Dedifferentiated amniotic fluid mesenchymal stem cell (primary cell): ENCODE measurements at regions not wholly inside any gene's neighbourhood (a gene's known extent, or its start where the extent isn't known, plus 50 kb on each side); places are given as distances from the start of the nearest gene placed in this dataset.
"Not testable (repeated sequence)": the region's sequence is repeated elsewhere in the genome, so short reads cannot be mapped to it uniquely, and the experiment has no call there.

Experiments used
- DNase-seq: peaks from one replicate; pipeline ENCODE4 v3.0.0-alpha.2; 2016; ENCODE audit errors: extremely low spot score

GRCh38 chr10:62704121-62704520 is 100.4 kb upstream of the ADO start:
- not testable (repeated sequence) for DNase-seq

DNA sequence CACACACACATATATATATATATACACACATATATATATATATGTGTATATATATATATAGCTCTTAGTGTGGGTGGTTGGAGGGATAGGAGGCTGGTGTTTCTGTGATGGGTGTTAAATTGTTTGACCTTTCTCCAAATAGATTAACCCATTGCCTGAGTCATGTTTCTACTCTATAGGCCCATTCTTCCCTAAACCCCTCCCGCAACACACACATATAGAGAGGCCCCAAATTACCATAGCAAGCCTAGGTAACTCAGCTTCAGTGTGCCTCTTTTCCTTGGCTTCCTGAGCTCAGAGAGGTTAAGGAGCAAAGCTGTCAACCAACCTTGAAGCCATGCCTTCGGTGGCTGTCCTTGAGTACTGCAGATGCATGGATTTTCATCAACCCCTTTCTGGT is 98.7 kb upstream of the ADO start:
- DNase-seq: no peak

DNA sequence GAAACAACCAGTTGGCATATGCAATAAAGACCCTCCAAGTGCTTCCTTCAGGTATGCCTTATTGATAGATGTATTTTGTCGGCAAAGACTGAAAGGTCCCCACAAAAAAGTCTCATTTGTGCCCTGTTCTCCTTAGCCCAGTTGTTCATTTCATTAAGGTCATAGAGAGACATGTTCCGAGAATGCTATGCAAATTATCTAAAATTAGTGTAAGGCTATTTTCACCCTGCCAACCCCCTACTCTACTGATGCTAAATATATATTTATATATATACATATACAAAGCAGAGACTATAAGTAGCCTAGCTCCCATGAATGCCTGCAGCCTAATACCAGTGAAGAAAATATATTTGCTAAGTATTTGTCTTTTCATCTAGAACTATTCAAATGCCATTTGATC is 96.7 kb upstream of the ADO start:
- no peak for DNase-seq

- DNase-seq: no peak
Measured at GRCh38 chr10:62708569-62708968, 96.0 kb upstream of the ADO start.

DNA sequence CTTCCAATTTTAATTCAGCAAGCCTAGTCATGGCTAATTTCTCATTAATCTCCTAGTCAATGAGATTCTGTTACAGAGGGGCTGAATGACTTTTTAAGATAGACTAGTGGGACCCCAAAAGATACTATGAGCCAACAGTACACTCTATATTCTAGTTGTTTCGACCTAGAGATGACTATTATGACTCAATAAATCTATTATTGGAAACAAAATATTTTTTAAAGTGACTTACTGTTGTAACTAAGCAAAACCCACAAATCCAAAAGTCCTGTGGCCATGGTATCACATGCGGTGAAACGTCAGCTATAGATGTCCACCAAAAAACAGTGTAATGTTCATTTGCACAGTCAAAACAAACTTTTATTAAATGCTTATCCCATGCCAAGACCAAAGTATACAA is 95.3 kb upstream of the ADO start:
- no peak for DNase-seq

GRCh38 chr10:62710182-62710581 is 94.3 kb upstream of the ADO start:
- no peak for DNase-seq

DNA sequence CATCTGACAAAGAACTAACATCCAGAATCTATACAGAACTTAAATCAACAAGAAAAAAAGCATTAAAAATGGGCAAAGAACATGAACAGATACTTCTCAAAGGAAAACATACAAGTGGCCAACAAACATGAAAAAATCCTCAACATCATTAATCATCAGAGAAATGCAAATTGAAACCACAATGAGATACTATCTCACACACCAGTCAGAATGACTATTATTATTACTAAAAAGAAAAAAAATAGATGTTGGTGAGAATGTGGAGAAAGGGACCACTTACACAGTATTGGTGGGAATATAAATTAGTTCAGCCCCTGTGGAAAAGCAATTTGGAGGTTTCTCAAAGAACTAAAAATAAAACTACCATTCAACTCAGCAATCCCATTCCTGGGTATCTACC is 89.1 kb upstream of the ADO start:
- no peak for DNase-seq

DNA sequence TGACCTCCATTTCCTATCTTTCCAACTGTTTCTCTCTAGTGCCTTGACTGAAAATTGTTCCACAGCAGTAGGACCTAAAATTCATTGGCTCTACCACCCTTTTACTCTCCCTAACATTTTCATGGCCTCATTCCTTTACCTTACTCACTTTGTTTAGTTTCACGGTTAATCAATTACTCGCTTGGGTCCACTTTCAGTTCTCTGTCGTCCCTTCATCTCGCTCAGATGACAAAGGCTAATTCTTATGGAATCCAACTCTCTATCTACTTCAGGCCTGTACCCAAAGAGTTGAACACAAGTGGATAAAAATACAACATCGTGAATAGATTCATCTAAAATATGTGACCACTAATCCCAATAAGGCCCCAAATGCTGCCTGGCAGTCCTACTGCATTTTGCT is 85.9 kb upstream of the ADO start:
- DNase-seq: no peak

- DNase-seq: no peak
Measured at GRCh38 chr10:62719061-62719460, 85.5 kb upstream of the ADO start.

DNA sequence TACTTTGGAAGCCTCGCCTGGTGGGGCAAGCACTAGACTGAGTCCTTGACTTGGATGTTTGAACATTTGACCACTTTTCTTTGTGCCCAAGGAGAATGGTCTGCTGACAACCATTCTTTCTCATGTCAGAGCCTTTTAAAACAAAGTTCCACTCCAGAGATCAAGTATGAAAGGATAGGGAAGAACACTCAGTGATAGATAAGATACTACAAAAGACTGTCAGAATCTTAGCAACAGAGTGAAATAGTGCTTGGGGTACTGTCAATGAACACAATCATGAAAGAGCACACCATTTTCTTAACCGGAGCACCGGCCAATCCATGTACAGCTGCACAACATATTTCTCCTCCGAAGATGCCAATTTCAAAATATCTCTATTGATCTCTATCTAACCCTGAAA is 82.8 kb upstream of the ADO start:
- no peak for DNase-seq

DNA sequence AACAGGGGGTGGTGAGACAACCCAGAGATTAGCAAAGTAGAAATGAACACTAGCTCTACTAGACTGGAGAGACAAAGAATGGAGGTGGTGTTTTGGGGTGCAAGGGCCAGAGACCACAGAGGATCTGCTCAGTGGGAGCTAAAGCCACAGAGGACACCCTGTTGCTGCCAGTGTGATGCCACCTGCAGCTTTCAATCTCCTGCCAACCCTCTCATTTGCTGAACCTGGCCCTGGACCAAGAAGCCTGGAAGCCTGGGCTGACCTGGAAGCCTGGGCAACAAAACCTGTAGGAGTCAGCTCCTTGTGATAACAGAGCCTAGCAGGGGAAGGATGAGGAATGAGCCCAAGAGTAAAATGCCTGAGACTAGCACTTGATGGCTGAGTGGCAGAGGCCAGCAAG is 81.1 kb upstream of the ADO start:
- DNase-seq: no peak

DNA sequence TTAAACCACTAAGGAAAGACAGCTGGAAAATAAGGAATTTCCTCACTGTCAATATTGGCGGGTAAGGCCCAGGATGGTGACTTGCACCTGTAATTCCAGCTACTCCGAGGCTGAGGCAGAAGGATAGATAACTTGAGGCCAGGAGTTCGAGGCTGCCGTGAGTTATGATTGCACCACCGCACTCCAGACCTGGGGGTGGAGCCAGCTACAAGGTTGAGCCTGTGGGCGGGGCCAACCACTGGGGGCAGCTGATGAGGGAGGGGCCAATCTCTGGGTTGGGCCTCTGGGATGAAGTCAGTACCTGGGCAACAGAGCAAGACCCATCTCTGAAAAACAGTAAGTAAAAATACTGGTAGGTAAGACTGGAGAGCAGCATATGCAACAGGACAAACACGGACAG is 80.1 kb upstream of the ADO start:
- no peak for DNase-seq

- no peak for DNase-seq
Measured at GRCh38 chr10:62726142-62726541, 78.4 kb upstream of the ADO start.

DNA sequence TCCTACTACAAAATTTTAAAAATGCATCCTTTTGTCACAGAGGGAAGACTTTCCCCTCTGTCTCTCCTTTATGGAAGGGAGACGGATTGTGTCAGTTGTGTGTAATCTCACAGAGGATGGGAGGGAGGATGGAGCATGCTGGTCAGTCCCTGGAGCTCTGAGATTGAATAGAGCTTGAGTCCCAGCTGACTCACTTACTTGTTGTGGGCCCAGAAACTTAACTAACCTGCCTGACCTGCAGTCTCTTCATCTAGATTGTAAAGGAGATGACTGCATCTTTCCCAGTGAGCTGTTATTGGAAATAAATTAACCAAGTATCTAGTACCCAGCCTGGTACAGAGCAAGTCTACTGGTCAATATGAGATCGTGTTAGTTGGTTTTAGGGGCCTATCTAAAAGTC is 77.9 kb upstream of the ADO start:
- no peak for DNase-seq

GRCh38 chr10:62727934-62728333 is 76.6 kb upstream of the ADO start:
- DNase-seq: no peak

DNA sequence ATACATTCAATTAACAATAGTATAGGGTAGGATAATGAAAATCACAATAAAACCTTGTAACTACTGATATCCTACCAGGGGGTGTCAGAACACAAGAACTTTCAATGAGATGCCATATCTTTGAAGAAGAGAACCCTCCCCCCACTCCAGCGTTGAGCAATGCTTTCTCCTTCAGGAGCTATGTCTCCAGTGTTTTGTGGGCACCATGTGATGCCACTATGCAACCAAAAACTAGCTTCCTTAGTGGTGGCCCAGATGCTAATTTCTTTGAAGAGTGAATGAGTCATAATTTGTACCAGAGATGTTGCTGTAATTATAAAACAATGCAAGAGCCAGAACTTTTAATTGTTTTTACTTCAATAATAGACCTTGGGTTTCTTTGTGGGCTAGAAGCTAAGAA is 76.0 kb upstream of the ADO start:
- no peak for DNase-seq

DNA sequence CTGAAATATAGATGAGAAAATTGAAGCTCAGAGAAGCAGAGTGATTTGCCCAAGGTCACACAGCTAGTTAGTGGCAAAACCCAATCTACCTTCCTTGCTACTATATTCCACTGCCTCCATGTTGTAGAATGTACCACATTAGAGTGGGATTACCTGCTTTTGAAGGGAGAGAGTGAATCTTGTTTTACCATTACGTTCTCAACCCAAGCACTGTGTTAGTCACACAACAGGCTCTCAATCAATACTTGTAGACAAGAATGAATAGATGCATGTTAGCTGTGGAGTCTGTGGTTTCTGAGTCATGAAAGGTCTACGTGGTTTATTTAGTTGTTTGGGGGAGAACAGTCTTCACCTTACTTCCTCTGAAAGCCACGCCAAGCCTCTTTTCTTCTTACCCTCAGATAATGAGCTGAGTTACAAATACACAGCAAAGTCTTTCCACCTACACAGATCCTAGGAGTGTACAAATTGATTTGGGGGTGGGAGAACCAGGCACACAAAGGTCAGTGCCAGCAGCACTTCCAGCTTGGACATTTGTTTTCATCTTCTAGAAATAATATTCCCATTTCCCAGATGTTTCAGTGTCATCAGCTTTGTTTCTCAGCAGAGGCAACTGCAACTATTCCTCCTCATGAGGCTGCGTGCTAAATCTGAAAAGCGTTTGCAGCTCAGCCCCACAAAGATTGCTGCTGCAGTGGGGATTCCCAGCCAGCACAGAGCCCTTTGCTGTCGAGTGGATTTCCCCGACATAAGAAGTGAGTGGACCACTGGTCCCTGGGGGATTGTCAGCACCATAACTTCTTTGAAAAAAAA is 71.5 kb upstream of the ADO start:
- DNase-seq: no peak

DNA sequence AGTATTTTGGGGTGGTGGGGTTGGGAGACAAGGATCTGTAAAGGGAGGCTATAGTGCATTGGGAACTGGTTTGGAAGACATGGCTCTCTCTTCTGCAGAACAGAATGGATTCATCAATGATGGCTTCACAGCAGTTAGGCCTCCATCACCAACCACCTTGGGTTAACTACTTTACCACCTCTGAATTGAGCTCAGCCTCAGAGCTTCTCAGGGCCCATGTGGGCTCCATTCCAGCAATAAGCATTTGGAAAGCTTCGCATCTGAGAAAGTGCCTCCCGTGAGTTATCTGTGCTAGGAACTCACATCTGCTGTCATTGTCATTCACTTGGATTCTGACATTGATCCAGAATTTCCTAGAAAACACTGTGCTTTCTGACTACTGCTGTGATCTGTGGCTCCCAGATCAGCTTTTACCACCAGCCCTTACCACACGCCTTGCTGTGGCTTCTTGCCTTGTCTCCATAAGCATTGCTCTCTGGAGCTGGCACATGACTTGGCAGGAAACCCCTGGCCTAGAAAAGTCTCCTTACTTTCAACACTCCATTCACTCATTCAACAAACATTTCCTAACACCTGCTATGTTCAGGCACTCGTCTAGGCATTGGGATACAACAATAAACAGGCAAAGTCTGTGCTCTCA is 70.7 kb upstream of the ADO start:
- DNase-seq: no peak

DNA sequence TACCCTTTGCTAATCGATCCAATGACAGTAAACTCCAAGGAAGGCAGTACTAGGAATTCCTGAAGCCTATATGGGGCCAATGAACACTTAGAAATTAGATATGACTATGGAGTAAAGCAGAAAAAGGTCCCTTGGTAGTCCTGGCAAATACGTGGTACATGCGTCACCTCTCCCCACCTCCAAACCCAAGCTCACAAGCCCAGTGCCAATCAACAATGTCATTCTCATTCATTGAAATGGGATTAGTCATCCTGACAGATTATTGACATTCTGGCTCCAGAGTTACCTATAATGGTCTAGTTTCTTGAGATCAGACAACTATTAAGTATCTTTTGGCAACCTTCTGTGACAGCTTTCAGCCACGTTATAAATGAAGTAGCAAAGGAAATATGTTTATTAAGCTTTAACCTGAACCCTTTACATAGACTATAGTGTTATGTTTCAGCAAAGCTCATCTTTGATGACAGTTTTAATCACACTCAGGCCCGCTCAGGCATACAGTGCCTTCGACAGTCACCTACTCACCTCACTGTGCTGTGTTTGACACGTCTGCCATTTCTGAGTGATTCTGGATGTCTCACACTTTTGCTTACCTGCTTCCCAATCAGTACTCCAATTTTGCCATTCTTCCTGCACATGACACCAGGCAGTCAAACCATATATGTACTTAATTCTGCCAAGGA is 69.6 kb upstream of the ADO start:
- DNase-seq: no peak

DNA sequence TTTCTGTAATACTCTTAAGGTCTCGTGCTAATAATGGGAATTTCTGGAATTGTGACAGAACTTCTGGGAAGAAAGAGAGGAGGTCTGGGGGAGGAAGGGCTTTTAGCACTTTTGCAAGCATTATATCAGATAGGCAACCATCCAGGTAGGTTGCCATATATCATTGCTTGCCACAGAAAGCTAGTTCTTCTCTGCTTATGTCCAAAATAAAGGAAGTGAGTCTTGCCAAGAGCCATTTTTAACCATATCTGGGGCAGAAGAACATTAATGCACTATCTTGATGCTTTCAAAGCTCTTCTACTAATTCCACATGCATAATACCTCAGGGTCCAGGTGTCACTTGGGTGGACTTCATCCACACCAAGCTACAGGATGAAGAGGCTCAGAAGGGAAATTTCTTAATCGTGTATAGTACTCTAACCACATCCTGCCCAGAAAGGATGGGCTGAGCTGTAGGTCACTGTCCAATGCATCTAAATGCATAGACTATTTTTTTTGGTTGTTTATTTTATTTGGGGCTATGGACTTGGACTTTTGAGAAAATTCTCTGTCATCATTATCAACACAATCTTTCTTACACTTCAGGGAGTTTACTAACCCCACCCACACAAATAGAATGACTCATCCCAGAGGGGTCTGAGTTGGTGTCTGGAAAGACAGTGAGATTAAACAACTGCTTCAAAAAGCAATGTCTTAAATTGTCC is 68.9 kb upstream of the ADO start:
- DNase-seq: no peak

DNA sequence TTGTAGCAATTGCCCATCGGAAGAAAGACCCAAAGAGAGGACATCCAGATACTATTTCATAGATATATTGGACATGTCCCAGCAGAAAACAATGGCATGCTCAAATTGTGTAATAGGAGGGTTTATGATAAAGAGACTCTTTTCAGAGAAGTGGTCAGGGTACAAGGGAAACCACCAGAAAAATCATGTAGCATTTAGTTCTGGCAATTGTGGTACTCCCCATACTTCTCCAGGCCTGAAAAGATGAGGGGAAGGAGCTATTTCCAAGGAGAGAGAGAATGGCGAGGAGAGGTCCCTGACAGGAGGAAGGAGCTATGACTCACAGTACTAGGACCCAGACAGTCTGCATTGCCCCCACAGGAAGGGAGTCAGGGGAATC is 68.4 kb upstream of the ADO start:
- no peak for DNase-seq

DNA sequence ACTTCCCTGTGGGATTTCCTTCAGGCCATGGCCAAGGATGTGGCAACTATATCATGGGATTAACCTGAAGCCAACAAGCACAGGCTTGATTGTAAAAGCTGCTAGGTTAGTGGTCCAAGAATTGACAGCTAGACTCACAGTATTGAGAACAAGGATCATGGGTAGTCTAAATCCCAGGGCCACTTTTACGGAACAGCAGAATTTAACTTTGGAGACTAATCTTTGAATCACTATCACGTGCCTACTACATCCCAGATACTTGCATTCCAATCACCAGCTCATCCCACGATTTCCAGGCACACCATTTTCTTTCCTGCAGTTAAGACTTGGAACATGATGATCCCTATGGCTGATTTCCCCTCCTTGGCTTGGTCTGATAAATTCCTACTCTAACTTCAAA is 65.6 kb upstream of the ADO start:
- DNase-seq: no peak
